ENCODE measurements at regions not wholly inside any gene's neighbourhood (a gene's known extent, or its start where the extent isn't known, plus 50 kb on each side); places are given as distances from the start of the nearest gene placed in this dataset.

DNA sequence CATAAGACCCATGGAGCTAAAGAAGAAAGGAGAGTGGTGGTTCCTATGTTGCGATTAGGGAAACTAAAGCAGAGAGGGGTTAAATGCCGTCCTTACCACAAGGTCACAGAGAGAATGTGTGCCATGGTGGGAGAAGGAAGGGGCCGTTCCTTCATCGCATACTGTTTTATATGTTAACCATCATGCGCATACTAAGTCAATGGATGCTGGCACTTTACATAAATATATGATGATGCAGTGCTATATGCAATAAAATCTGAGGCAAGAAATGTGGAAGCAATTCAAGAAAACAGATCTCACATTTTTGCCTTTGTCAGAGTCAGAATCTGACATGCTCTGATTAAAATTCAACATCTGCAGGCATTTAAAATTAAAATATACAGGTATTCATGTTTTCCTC is 168.1 kb downstream of the BMP4 start:
- POLR2A ChIA-PET = no interaction called here
- no peak for DNase-seq (ENCODE audit: low read depth, low spot score)
- TF ChIP-seq, protein P1, sequence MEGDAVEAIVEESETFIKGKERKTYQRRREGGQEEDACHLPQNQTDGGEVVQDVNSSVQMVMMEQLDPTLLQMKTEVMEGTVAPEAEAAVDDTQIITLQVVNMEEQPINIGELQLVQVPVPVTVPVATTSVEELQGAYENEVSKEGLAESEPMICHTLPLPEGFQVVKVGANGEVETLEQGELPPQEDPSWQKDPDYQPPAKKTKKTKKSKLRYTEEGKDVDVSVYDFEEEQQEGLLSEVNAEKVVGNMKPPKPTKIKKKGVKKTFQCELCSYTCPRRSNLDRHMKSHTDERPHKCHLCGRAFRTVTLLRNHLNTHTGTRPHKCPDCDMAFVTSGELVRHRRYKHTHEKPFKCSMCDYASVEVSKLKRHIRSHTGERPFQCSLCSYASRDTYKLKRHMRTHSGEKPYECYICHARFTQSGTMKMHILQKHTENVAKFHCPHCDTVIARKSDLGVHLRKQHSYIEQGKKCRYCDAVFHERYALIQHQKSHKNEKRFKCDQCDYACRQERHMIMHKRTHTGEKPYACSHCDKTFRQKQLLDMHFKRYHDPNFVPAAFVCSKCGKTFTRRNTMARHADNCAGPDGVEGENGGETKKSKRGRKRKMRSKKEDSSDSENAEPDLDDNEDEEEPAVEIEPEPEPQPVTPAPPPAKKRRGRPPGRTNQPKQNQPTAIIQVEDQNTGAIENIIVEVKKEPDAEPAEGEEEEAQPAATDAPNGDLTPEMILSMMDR (IDR thresholded peaks at IDR 0.05; ENCODE audit: insufficient read depth, low read length, missing control alignments) = no peak
- no peak overlapping the region for H3K4me3 ChIP-seq (ENCODE audit: low read depth, low read length)
- CTCF ChIA-PET = no interaction called here

DNA sequence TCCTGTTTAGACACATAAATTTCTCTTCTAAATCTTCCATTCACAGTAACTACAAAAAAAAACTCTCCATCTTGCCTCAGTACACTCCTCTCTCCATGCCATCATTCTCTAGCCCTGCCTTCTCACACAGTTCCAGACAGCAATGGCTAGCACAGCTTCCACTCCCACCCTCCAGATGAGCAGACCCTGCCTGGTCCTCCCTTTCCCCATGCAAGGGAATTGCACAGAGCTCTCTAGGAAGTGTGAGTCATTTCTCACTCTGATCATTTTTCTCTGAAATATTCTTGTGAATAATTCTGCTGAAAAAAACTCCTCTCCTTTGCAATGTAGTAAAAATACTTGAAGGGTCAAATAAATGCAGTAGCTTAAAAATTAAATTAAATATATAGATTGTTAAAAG is 170.6 kb downstream of the BMP4 start:
- ChIA-PET POLR2A (no interaction called here), CTCF (no interaction called here)
- DNase-seq (ENCODE audit: low read depth, low spot score) = no peak
- TF ChIP-seq, protein P1 (IDR thresholded peaks at IDR 0.05; ENCODE audit: insufficient read depth, low read length, missing control alignments) = no peak
- no peak overlapping the region for H3K4me3 ChIP-seq (ENCODE audit: low read depth, low read length)

DNA sequence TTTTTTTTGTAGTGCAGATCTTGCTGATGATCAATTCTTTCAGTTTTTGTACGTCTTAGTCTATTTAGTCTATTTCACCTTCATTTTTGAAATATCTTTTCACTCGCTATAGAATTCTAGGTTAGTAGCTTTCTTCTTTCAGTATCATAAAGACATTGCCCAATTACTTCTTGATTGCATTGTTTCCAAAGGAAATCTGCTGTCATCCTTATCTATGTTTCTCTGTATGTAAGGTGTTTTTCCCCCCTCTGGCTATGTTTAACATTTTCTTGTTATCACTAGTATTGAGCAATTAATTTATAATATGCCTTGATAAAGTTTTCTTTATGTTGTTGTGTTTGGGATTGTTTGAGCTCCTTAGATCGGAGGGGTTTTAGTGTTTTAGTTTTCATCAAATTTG is 171.9 kb downstream of the BMP4 start:
- ChIA-PET CTCF (no interaction called here), POLR2A (no interaction called here)
- DNase-seq (ENCODE audit: low read depth, low spot score) = no peak
- TF ChIP-seq, protein P1 (IDR thresholded peaks at IDR 0.05; ENCODE audit: insufficient read depth, low read length, missing control alignments) = no peak
- H3K4me3 ChIP-seq (ENCODE audit: low read depth, low read length) = no peak overlapping the region

DNA sequence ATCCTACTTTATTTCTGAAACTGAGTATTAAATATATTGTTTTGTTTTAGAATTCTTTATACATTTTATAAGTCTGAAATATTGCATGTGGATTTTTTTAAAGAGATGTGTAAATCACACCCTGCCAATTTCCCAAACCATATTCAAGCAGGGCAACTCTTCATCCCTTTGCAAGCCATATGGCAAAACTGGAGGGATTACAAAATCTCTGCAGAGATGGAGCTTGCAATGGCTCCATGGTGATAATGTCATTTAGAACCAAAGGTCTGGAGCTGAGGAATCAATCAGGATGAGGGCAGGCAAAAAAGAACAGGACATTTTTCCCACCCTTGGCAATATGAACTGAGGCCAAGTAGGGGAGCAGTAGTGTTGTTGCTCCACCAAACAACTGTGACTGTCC is 173.4 kb downstream of the BMP4 start:
- CTCF ChIA-PET = no interaction called here
- no peak overlapping the region for H3K4me3 ChIP-seq (ENCODE audit: low read depth, low read length)
- TF ChIP-seq, protein P1 (IDR thresholded peaks at IDR 0.05; ENCODE audit: insufficient read depth, low read length, missing control alignments) = no peak
- POLR2A ChIA-PET = no interaction called here
- no peak for DNase-seq (ENCODE audit: low read depth, low spot score)

DNA sequence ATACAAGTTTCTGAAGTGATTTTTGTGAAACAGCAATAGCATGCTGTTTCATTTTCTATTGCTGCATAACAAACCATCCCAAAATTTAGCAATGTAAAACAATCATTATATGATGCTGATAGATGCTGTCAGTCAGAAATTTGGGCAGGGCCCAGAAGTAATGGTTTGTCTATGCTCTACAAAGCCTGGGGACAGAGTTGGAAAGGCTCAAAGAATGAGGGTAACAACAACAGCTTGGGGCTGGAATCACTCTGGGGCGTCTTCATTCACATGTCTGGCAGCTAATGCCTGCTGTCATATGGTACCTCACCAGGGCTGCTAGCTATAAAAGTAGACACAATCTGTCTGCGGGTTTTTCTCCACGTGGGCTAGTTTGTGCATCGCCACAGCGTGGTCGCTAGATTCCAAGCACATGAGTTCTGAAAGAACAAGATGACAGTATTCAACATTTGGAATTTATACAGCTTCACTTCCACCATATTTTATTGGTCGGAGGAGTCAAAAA is 176.5 kb downstream of the BMP4 start:
- no peak overlapping the region for H3K4me3 ChIP-seq (ENCODE audit: low read depth, low read length)
- TF ChIP-seq, protein P1 (IDR thresholded peaks at IDR 0.05; ENCODE audit: insufficient read depth, low read length, missing control alignments) = no peak
- ChIA-PET CTCF (no interaction called here), POLR2A (no interaction called here)
- no peak for DNase-seq (ENCODE audit: low read depth, low spot score)

DNA sequence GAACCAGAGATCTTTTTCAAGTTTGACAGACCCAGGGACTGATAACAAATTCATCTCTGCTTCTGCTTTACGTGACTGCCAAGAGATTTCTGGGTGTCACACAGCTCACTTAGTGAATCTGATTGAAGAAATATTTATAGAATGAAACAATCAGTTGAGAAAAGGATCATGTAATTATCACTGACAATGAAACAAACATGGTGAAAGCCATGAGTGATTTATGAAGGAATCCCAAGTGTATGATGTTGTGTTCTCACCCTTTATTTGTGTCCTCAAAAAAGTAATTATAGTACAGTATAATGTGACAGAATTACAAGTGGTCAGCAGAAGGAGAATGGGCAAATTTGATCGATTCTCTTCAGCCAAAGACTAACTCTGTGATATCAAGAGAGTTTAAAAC is 177.3 kb downstream of the BMP4 start:
- ChIA-PET POLR2A (no interaction called here), CTCF (no interaction called here)
- no peak overlapping the region for H3K4me3 ChIP-seq (ENCODE audit: low read depth, low read length)
- no peak for DNase-seq (ENCODE audit: low read depth, low spot score)
- TF ChIP-seq, protein P1 (IDR thresholded peaks at IDR 0.05; ENCODE audit: insufficient read depth, low read length, missing control alignments) = no peak
